IPS-18c (cell line): ENCODE measurements at regions not wholly inside any gene's neighbourhood (a gene's known extent, or its start where the extent isn't known, plus 50 kb on each side); places are given as distances from the start of the nearest gene placed in this dataset.

ENCODE experiments used
- H3K4me3 ChIP-seq: 2 replicates; pipeline ENCODE4 v1.7.0; 2013; ENCODE audit warnings: low read depth, mild to moderate bottlenecking, low read length, moderate library complexity; ENCODE audit not compliant: insufficient read depth
- H3K9me3 ChIP-seq: one replicate; pipeline ENCODE4 v1.6.1; 2013; ENCODE audit warnings: mild to moderate bottlenecking, low read length, moderate library complexity; ENCODE audit not compliant: control insufficient read depth, insufficient read depth

- no peaks in the 10 kb centered on the region for H3K9me3 ChIP-seq
- H3K4me3 ChIP-seq: no peak overlapping the region
Observed at GRCh38 chr16:85378145-85379040, 234.7 kb upstream of the GSE1 start.

GRCh38 chr16:85379041-85380001 lies 233.8 kb upstream of the GSE1 start:
- no peak overlapping the region for H3K4me3 ChIP-seq
- H3K9me3 ChIP-seq: no peaks in the 10 kb centered on the region

- Histone ChIP-seq H3K4me3 (no peak overlapping the region), H3K9me3 (no peaks in the 10 kb centered on the region)
Observed at GRCh38 chr16:85380002-85380395, 233.1 kb upstream of the GSE1 start.

GRCh38 chr16:85380905-85381737 lies 232.0 kb upstream of the GSE1 start:
- Histone ChIP-seq H3K9me3 (no peaks in the 10 kb centered on the region), H3K4me3 (no peak overlapping the region)

DNA sequence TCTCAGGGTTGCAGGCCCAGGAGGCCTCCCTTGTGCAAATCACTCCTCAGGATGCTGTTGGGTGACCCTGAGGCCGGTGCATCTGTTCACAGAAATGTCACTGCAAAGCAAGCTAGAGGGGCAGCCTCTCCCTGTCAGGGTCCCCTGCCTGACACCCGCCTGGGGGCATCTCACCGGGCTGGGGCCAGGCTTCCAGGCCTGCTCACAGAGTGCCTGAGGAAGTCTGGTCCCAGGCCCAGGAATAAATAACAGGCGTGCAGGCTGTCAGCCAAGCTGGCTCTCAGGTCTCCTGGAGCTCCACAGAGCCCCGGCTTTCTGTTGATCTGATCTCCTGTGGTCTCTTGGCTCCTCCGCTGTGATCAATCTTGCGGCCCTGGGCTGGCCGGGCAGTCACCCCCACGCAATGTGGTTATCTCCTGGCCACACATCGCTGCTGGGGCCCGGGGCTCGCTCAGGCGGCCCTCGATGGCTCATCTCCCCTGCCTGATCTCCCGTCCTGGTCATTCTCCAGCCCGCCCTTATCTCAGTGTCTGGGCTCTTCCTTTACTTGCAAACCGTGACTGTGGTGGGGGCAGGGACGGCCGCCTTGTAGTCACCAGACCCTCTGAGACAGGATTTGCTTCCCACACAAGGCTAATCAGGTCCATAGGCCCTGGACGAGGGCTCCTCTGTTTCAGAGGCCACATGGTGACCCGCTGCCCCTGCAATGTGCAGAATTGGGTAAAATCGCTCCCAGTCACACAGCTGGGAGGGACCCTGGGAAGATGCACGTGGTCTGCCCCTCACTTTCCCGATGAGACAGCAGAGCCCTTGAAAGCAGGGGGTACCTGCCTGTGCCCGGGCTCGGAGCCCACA lies 231.2 kb upstream of the GSE1 start:
- Histone ChIP-seq H3K9me3 (no peaks in the 10 kb centered on the region), H3K4me3 (no peak overlapping the region)

DNA sequence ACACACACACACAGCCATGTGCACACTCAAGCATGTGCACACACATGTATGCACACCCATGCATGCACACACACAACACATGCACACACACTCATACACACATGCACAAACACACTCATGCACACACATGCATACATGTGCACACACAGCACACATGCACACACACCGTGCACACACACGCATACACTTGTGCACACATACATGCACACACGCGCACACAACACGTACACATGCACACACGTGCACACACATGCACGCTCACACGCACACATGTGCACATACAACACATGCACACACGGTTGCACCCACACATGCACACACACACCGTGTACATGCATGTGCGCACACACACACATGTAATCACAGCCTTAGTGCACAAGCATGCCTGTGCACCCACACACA lies 230.4 kb upstream of the GSE1 start:
- Histone ChIP-seq H3K4me3 (no peak overlapping the region), H3K9me3 (no peaks in the 10 kb centered on the region)

GRCh38 chr16:85383836-85384832 lies 229.0 kb upstream of the GSE1 start:
- Histone ChIP-seq H3K4me3 (no peak overlapping the region), H3K9me3 (no peaks in the 10 kb centered on the region)

GRCh38 chr16:85384833-85385462 lies 228.2 kb upstream of the GSE1 start:
- no peak overlapping the region for H3K4me3 ChIP-seq

GRCh38 chr16:85385463-85386331 lies 227.4 kb upstream of the GSE1 start:
- no peaks in the 10 kb centered on the region for H3K9me3 ChIP-seq
- no peak overlapping the region for H3K4me3 ChIP-seq

More at GRCh38 chr16:85384833-85385462, 228.2 kb upstream of the GSE1 start:
- H3K9me3 ChIP-seq: no peaks in the 10 kb centered on the region

GRCh38 chr16:85386467-85387170 lies 226.5 kb upstream of the GSE1 start:
- H3K9me3 ChIP-seq: no peaks in the 10 kb centered on the region
- H3K4me3 ChIP-seq: no peak overlapping the region

DNA sequence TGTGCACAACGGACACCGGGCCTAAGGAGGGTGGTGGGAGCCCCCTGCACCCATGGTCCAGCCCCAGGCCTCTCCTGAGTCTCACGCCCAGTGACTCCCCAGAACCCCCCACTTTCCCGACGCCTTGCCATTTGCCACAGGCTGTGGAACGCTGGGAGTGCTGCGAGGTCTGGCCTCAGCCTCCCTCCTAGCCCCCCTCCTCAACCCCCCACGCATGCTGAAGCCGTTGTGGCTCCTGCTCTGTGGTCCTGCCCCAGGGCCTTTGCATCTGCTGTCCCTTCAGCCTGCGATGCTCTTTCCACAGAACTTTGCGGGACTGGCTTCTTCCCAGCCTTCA lies 226.0 kb upstream of the GSE1 start:
- Histone ChIP-seq H3K4me3 (no peak overlapping the region), H3K9me3 (no peaks in the 10 kb centered on the region)

DNA sequence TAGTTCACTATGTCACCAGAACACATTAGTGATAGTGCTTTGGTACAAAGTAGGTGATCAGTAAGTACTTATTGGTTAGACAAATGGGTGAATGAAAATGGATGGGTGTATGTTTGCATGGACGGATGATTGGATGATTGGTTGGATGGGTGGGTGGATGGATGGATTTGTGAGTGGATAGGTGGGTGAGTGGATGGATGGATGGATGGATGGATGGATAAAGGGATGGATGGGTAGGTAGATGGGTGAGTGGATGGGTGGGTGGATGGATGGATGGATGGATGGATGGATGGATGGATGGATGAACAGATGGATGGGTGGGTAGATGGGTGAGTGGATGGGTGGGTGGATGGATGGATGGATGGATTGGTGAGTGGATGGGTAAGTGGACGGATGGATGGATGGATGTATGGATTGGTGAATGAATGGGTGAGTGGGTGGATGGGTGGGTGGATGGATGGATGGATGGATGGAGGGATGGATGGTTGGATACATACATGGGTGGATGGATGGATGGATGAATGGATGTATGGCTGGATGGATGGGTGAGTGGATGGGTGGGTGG lies 225.3 kb upstream of the GSE1 start:
- Histone ChIP-seq H3K4me3 (no peak overlapping the region), H3K9me3 (no peaks in the 10 kb centered on the region)

- Histone ChIP-seq H3K4me3 (no peak overlapping the region), H3K9me3 (no peaks in the 10 kb centered on the region)
Observed at GRCh38 chr16:85389679-85390470, 223.2 kb upstream of the GSE1 start.
